SU-DHL-6 (cell line): ENCODE measurements at regions not wholly inside any gene's neighbourhood (a gene's known extent, or its start where the extent isn't known, plus 50 kb on each side); places are given as distances from the start of the nearest gene placed in this dataset.

ENCODE experiments used
- H2AFZ ChIP-seq: fragments of 200-600 bp; sonication (generic); 2 replicates; pipeline ENCODE4 v1.6.1; 2014; ENCODE audit warnings: low read depth, mild to moderate bottlenecking, moderate library complexity, mixed read lengths, antibody characterized with exemption, low read length; ENCODE audit not compliant: severe bottlenecking
- H3F3A ChIP-seq: fragments of 200-600 bp; shearing (Covaris generic); 2 replicates; pipeline ENCODE4 v1.6.0; 2016; ENCODE audit warnings: antibody characterized with exemption, mild to moderate bottlenecking; ENCODE audit not compliant: insufficient read depth
- H3K27ac ChIP-seq: fragments of 200-600 bp; sonication (generic); 2 replicates; pipeline ENCODE4 v1.5.1; 2016; ENCODE audit warnings: low read depth, mild to moderate bottlenecking, low read length, moderate library complexity, mixed read lengths
- H3K27me3 ChIP-seq: fragments of 200-600 bp; sonication (generic), shearing (Covaris generic); 2 replicates; pipeline ENCODE4 v1.6.0; 2014; ENCODE audit warnings: mild to moderate bottlenecking, low read length
- H3K36me3 ChIP-seq: fragments of 200-600 bp; sonication (generic); 2 replicates; pipeline ENCODE4 v1.6.1; 2014; ENCODE audit warnings: mild to moderate bottlenecking, low read length, mixed read lengths
- H3K4me2 ChIP-seq: fragments of 300-600, 200-600 bp; shearing (Covaris generic), sonication (generic); 2 replicates; pipeline ENCODE4 v1.6.0; 2014; ENCODE audit warnings: low read length, low read depth, mild to moderate bottlenecking; ENCODE audit not compliant: poor library complexity, severe bottlenecking
- H3K4me3 ChIP-seq: fragments of 200-600 bp; sonication (generic); 2 replicates; pipeline ENCODE4 v1.5.1; 2014; ENCODE audit warnings: antibody characterized with exemption, low read length, mild to moderate bottlenecking, mixed read lengths; ENCODE audit not compliant: insufficient read depth, poor library complexity, severe bottlenecking
- H3K79me2 ChIP-seq: fragments of 200-600 bp; sonication (generic); 2 replicates; pipeline ENCODE4 v1.6.1; 2014; ENCODE audit warnings: mild to moderate bottlenecking, low read length, moderate library complexity; ENCODE audit not compliant: insufficient read depth
- H3K9ac ChIP-seq: fragments of 200-600 bp; sonication (generic); 2 replicates; pipeline ENCODE4 v1.7.0; 2014; ENCODE audit warnings: mild to moderate bottlenecking, low read length
- H3K9me2 ChIP-seq: fragments of 200-600 bp; sonication (generic); replicated peaks from 2 replicates; pipeline ENCODE4 v1.6.1; 2014; ENCODE audit warnings: low read length; ENCODE audit not compliant: insufficient read depth
- H3K9me3 ChIP-seq: fragments of 200-600 bp; sonication (generic); 2 replicates; pipeline ENCODE4 v1.6.1; 2014; ENCODE audit warnings: low read length, mixed read lengths; ENCODE audit not compliant: insufficient read depth
- H4K20me1 ChIP-seq: fragments of 200-600 bp; sonication (generic); 2 replicates; pipeline ENCODE4 v1.6.1; 2014; ENCODE audit warnings: low read depth, mild to moderate bottlenecking, antibody characterized with exemption, low read length, moderate library complexity, mixed read lengths
- CTCF ChIP-seq: fragments of 200-600 bp; sonication (generic); IDR thresholded peaks from one replicate; pipeline ENCODE4 v1.5.1; 2017; ENCODE audit warnings: antibody characterized with exemption, mild to moderate bottlenecking, low read length, moderate library complexity; ENCODE audit not compliant: insufficient read depth, poor library complexity, severe bottlenecking
- EZH2phosphoT487 ChIP-seq: fragments of 200-600 bp; sonication (generic), shearing (Covaris generic); conservative IDR thresholded peaks from 2 replicates; pipeline ENCODE4 v1.6.1; 2018; ENCODE audit warnings: mild to moderate bottlenecking, antibody characterized with exemption, low read length, moderate library complexity, mixed read lengths

- Histone ChIP-seq H4K20me1 (no peaks in the 10 kb centered on the region), H3K27me3 (no peaks in the 10 kb centered on the region), H3K4me3 (no peak overlapping the region), H3K9me3 (no peaks in the 10 kb centered on the region), H3K9me2 (no peaks in the 10 kb centered on the region), H3K9ac (no peak overlapping the region), H3K79me2 (no peaks in the 10 kb centered on the region), H2AFZ (no peak overlapping the region), H3K27ac (no peak overlapping the region), H3K4me2 (no peak overlapping the region), H3F3A (no peaks in the 10 kb centered on the region), H3K36me3 (no peaks in the 10 kb centered on the region)
- TF ChIP-seq EZH2phosphoT487 (no peak), CTCF (no peak)
Observed at GRCh38 chr3:126252373-126252772, 72.0 kb upstream of the ALDH1L1 start.

- Histone ChIP-seq H3K9me3 (no peaks in the 10 kb centered on the region), H3K36me3 (no peaks in the 10 kb centered on the region), H3K9ac (no peak overlapping the region), H3F3A (no peaks in the 10 kb centered on the region), H3K27me3 (no peaks in the 10 kb centered on the region), H3K9me2 (no peaks in the 10 kb centered on the region), H4K20me1 (no peaks in the 10 kb centered on the region), H3K4me3 (no peak overlapping the region), H2AFZ (no peak overlapping the region), H3K27ac (no peak overlapping the region), H3K4me2 (no peak overlapping the region), H3K79me2 (no peaks in the 10 kb centered on the region)
- peak; percentile 32 for TF ChIP-seq CTCF
- no peak for TF ChIP-seq EZH2phosphoT487
Observed at GRCh38 chr3:126245811-126246727, 65.7 kb upstream of the ALDH1L1 start.
